Epithelial cell of proximal tubule (primary cell): ENCODE measurements at regions not wholly inside any gene's neighbourhood (a gene's known extent, or its start where the extent isn't known, plus 50 kb on each side); places are given as distances from the start of the nearest gene placed in this dataset.
"Not testable (repeated sequence)": the region's sequence is repeated elsewhere in the genome, so short reads cannot be mapped to it uniquely, and the experiment has no call there.

Source experiments
- DNase-seq: peaks from one replicate; pipeline ENCODE4 v3.0.0-alpha.2; 2011; ENCODE audit warnings: low read depth
- H3K4me3 ChIP-seq: 2 replicates; pipeline ENCODE4 v1.5.1; 2011; ENCODE audit warnings: low read depth, mild to moderate bottlenecking, low read length
- CTCF ChIP-seq: conservative IDR thresholded peaks from 2 replicates; pipeline ENCODE4 v1.5.1; 2012; ENCODE audit warnings: low read depth, mild to moderate bottlenecking, low read length

- TF ChIP-seq CTCF = no peak
- DNase-seq = no peak
- no peak overlapping the region for H3K4me3 ChIP-seq
Measured at GRCh38 chr1:200265104-200265503, 144.7 kb downstream of the ZNF281 start.

- no peak for DNase-seq
- TF ChIP-seq CTCF = no peak
- no peak overlapping the region for H3K4me3 ChIP-seq
Measured at GRCh38 chr1:200263203-200263602, 146.6 kb downstream of the ZNF281 start.

- DNase-seq = no peak
- peak; percentile 31 for TF ChIP-seq CTCF
- no peak overlapping the region for H3K4me3 ChIP-seq
Measured at GRCh38 chr1:200262326-200262965, 147.4 kb downstream of the ZNF281 start.

GRCh38 chr1:200260597-200261335 lies 149.1 kb downstream of the ZNF281 start:
- no peak for TF ChIP-seq CTCF
- no peak overlapping the region for H3K4me3 ChIP-seq

GRCh38 chr1:200258447-200259375 lies 151.1 kb downstream of the ZNF281 start:
- no peak for DNase-seq
- H3K4me3 ChIP-seq = no peak overlapping the region
- TF ChIP-seq CTCF = peak; percentile 60

More at GRCh38 chr1:200260597-200261335, 149.1 kb downstream of the ZNF281 start:
- DNase-seq = no peak

GRCh38 chr1:200257235-200257634 lies 152.6 kb downstream of the ZNF281 start:
- DNase-seq = no peak
- H3K4me3 ChIP-seq = no peak overlapping the region
- no peak for TF ChIP-seq CTCF

- DNase-seq, H3K4me3 ChIP-seq: not testable (repeated sequence)
Measured at GRCh38 chr1:200254602-200255001, 155.2 kb downstream of the ZNF281 start.
